GM19351 (cell line): ENCODE measurements at regions not wholly inside any gene's neighbourhood (a gene's known extent, or its start where the extent isn't known, plus 50 kb on each side); places are given as distances from the start of the nearest gene placed in this dataset.
"Not testable (repeated sequence)": the region's sequence is repeated elsewhere in the genome, so short reads cannot be mapped to it uniquely, and the experiment has no call there.

Experiments used
- ATAC-seq: cut with Tn5 transposase; IDR thresholded peaks from one replicate; pipeline ENCODE4 v1.9.1; 2021; ENCODE audit warnings: mild to moderate bottlenecking, moderate library complexity; ENCODE audit not compliant: unreplicated experiment

DNA sequence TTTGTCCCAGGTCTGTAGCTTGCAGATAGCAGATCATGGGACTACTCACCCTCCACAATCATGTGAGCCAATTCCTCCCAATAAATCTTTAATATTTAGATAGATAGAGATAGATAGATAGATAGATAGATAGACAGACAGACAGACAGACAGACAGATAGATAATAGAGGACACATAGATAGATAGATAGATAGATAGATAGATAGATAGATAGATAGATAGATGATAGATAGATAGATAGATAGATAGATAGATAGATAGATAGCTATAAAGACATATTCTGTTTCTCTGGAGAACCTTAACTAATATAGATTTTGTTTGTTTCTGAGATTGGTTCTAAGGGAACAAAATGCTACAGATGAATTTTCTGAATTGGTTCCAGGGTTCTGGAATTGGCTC is 82.3 kb upstream of the PRDX6 start:
- not testable (repeated sequence) for ATAC-seq

DNA sequence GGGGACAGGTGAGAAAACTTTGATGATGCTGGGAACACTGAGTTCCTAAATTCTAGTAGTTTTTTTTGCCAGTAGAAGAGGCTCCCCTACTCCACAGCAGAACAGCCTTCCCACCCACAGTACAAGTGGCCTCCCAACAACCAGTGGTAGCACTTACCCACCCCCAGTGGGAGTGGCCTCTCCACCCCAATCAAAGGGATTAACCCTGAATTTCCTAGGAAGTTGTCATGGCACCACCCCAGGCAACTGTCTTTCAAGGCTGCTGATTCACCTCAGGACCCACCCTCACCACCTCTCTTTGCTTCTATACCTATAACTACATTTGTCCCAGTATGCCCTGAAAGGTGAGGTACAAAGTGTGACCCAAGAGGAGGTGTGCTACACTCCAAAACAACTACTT is 81.4 kb upstream of the PRDX6 start:
- no peak for ATAC-seq

DNA sequence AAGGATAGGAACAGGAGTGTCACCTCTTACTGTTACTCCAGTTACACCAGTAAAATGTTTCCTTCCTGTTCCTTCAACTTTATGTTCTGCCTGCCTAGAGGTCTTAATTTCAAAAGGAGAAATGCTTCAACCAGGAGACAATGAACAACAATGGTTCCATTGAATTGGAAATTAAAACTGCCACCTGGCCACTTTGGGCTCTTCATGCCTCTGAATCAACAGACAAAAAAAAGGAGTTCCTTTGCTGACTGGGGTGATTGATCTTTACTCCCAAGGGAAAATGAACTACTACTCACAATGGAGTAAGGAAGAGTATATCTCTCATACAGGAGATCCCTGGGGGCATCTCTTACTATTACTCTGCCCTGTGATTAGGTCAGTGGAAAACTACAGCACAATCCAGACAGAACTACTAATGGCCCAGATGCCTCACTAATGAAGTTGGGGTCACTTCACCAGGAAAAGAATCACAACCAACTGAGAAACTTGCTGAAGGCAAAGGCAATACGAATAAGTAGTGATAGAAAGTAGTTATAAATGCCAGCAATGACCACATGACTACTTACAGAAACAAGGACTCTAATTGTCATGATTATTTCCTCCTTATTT is 76.6 kb upstream of the PRDX6 start:
- ATAC-seq: no peak

DNA sequence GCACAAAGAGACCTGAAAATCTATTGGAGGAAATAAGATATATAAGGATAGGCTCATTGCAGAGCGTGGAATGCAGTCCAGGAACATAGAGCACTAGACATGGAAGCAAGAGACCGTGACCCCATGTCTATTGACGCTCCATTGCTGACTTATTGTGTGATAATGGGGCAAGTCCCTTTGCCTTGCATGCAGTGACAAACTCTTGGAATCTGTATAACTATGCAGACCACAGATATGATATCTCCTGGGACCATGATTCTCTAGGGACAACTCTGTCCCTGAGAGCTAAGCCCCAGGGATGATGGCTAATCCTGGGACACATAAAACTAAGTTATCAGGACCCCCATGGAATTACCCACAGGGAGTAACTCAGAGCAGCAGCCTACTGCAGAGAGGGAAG is 73.1 kb upstream of the PRDX6 start:
- ATAC-seq: no peak

DNA sequence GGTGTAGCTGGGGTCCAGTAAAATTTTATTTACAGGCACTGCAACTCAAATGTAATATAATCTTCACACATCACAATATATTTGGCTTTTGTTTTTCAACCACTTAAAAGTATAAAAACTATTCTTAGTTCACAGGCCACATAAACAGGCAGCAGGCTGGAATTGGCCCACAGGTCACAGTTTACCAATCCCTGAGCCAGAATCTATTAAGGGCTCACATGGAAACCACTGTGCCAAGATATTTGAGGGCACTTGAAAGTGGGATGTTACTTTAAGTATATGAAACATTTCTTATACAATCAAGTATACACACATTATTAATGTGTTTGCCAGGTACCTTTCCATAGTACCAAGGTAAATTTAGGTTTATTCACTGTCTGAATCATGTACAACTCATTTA is 71.9 kb upstream of the PRDX6 start:
- no peak for ATAC-seq

DNA sequence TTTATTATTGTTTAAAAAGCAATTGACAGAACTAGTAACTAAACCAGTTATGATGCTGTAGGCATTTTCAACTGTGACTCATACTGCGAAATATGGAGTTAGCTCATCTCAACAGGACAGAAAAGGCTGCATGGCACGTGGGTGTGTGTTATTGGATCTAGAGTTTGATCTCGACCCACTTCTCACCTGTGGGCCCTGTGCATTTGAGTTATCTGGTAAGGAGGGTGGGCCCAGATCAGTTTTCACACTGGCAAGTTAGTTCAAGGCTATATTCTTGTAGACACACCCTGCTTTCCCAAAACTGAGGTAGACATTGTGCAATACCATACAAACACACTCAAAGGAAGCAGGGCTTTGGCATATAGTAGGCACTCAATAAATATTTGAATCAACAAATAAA is 71.3 kb upstream of the PRDX6 start:
- ATAC-seq: no peak

DNA sequence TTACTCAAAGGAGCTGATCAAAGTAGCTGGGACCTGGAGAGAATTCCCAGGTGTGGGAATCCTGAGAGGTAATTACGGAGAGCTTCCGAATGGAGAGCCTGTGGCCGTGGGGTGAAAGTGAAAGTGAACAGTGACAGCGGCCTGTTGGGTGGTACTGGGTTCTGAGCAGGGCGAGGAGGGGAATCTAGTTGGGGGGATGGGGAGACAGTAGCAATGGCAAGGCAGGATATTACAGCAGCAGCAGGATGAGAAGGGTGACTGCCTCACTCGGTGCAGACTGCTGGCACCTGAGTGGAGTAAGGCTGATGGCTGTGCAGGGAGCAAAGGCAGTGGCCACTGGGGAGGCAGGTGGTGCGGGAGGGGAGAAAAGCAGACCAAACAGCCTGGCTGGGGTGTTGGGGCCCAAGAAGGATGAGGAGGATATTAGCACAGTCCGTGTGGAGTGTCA is 70.3 kb upstream of the PRDX6 start:
- ATAC-seq: no peak

DNA sequence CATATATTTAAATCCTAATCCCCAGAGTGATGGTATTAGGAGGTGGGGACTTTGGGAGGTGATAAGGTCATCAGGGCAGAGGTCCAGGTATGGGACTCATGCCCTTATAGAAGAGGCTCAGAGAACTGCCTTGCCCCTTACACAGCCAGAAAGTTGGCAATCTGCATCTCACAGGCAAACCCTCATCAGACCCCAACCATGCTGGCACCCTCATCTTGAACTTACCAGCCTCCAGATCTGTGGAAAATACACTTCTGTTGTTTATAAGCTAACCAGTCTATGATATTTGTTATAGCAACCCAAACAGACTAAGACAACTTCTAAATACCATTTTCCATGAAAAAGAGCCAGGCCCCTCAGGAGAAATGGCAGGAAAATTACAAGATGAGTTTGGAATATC is 69.3 kb upstream of the PRDX6 start:
- ATAC-seq: no peak

DNA sequence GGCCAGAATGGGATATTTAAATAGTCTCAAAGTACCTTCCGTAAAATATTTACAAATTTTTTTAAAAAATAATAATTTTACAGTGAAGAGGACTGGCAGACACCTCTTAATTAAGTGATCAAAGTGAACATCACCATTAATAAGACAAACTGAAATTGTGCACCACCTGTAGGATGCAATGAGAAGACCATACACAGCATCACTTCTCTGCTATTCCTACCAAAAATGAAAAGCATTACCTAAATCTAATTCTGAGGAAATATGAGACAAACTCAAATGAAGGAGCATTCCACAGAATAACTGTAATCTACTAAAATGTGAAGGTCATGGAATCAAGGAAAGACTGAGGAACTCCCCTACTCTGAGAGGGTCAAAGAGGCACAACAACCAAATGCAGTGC is 68.2 kb upstream of the PRDX6 start:
- ATAC-seq: no peak

DNA sequence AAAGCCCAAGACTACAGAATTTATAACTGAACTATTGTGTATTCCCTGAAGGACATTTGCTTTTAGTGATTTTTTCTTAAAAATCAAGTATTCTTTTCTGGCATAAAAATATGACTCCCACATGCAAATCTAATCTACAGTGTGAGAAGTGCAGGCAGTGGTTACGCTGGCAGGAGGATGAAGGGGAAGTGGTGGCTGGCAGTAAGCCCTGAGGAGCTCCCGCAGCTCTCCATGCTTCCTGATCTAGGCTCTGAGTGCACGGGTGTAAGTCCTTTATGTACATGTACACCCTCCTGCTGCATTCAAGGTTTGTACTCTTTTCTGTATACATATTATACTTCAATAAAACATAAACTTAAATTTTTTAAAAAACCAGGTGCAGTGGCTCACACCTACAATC is 67.5 kb upstream of the PRDX6 start:
- ATAC-seq: no peak

DNA sequence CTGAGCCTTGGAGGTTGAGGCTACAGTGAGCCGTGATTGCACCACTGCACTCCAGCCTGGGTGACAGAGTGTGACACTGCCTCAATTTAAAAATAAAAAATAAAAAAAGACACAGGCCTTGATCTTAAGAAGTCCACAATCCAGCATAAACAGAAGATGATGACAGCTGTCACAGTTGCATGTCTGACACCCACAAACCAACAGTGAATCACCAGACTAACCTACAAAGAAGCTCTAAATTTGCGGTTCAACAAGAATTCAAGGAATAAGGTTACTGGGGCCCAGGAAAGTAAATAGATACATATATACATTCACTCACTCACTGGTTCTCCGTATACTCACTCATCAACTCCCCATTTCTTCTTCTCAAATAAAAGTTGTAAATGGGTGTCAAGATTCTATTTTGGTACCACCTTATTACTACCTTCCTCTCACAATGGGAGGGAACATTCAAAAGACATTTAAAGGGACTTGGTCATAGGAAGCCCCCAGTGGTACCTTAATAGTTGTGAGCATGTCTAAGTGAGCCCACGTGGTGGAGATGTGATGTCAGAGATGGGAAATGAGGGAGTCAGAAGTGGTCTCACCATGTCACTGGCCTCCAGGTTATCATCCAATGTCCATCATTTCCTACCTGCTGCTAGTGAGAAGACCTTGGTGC is 66.9 kb upstream of the PRDX6 start:
- peak; percentile 10 for ATAC-seq

DNA sequence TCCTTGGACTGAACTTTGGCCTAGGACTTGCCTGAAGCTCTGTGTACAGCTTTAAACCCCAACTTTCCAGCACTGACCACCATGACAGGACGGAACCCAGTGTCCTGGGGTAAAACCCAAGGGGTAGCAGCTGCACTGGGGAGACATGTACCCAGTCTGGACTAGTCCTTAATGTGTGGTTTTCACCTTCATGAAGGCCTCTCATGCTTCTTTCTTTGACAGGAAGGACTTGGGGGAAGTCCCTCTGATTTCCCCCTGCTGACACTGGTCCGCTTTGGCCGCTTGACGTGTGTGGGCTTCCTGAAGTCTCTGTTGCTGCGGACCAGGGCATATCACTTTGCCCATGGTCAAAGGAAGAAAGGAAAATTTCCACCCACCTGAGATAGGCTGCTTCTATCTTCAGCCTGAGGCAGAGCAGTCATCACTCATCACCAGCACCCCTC is 66.3 kb upstream of the PRDX6 start:
- ATAC-seq: peak; percentile 55

DNA sequence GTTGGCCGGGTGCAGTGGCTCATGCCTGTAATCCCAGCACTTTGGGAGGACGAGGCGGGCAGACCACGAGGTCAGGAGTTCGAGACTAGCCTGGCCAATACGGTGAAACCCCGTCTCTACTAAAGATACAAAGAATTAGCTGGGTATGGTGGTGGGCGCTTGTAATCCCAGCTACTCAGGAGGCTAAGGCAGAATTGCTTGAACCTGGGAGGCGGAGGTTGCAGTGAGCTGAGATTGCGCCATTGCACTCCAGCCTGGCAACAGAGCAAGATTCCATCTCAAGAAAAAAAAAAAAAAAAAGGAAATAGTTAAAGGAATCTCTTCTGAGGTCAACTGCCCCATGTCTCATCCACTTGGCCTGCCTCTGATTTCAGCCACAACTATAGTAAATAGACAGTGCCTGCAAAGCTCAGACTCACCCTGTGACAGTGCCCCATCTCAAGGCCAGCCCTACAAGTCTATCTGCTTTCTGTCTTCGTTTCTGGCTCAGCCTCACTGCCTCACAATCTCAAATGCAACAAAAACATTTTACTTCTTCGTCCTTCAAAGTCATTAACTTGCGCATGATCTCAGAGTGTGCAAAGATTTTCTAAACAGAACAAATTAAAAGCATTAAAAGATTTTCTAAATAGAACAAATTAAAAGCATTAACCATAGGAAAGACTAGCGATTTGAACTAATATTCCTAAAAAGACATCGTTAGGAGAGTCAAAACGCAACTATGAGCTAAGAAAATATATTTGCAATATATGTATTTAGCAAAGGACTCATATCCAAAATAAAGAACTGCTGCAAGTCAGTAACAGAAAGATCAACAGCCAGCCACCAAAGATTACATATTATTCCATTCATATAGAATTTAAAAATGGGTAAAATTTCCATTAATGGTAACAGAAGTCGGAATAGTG is 65.0 kb upstream of the PRDX6 start:
- no peak for ATAC-seq

DNA sequence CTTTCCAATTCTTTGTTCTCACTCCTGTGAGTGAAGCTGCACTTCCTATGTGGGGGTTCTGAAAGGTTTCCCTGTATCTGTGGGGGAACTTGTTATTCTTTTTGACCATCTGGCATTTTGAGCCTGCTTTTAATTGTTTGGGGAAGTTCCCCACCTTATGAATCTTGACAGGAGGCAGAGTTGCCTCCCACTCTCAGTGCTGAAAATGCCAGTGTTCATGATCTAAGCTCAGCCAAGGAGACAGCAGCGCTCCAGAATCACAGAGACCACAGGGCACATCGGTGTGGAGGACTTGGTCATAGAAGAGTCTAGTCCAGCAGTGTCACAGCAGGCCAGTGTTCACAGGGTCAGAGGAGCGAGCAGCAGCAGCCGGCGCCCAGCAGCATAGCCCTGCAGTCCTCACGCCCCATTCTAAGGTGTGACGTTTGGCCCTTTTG is 63.8 kb upstream of the PRDX6 start:
- ATAC-seq: no peak

DNA sequence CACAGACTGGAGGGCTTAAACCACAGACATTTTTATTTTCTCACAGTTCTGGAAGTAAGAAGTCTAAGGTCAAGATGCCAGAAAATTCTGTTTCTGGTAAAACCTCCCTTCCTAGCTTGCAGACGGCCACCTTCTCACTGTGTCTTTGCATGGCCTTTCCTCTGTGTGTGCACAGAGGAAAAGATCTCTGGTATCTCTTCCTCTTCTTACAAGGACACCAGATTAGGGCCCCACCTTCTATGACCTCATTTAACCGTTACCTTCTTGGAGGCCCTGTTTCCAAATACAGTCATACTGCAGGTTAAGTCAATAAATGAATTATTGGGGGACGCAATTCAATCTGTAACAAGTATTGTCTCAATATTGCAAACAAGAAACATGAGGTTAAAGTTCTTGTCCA is 63.0 kb upstream of the PRDX6 start:
- peak; percentile 52 for ATAC-seq

DNA sequence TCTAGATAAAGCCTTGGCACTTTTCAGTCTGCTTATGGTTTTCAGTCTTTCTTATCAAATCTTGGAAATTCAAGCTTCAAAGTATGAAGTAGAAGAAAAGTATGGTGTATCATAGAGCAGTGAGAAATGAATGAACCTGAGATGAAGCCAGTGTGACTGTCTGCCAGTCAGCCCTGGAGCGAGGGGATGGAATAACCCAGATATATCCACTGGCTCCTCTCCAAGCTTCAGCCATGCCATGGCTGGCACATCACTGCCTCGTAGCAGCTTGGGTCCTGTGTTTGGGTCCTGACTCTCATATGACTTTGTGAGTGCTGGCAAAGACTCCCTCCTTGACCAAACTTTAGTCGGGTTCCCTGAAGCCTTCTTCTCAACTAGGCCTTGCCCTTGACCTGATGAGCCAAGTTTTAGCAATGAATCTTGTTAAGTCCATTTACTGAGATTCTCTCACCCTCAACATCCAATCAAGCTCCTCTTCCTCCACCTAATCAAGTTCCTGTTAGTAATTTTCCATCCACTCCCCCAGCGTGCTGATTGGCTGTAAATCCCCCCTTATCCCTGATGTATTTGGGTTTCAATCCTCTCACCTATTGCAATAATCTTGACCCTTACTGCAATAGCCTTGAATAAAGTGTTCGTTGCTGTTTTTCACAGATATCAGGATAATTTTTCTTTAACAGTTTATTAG is 62.5 kb upstream of the PRDX6 start:
- ATAC-seq: no peak

DNA sequence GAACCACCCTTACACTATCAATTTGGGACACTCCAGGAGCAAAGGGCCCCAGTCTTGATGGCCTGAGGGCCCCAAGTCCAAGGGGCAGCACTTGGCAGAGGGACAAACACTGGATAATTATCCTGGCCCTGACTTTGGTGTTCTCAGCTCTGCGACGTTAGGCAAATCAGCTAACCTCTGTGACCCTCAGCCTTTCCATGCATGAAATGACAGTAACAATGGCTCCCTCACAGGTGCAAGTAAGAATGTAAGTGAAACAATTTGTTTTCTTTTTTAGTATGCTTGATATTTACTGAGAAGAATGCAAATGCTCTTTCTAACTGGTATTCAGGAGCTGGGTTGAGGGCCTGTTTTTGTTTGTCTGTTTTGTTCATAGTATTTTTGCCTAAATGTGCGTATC is 61.6 kb upstream of the PRDX6 start:
- peak; percentile 36 for ATAC-seq

DNA sequence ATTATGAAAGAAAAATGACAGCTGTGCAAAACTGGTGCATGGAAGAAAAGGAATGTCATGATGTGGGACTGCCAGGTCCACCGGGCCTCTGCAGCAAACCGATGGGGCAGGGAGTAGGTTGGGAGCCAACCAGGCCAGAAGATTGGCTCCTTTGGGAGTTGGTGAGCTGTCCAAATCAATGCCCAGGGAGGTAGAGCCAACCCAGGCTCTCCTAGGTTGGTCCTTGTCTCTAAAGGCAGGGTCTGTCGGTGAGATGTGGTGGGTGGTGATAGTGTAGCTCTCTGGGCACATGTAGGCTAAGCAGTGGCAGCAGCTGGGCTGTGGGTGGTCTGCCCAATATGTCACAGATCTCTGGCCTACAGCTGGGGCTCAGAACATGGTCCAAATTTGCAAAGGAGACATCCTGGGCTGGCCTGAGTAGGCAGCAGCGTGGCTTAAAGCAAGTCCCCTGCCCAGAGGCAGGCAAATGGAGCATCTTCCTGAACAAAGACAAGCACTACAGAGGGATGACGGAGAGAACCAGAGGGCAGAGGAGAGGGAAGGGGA is 61.2 kb upstream of the PRDX6 start:
- no peak for ATAC-seq

DNA sequence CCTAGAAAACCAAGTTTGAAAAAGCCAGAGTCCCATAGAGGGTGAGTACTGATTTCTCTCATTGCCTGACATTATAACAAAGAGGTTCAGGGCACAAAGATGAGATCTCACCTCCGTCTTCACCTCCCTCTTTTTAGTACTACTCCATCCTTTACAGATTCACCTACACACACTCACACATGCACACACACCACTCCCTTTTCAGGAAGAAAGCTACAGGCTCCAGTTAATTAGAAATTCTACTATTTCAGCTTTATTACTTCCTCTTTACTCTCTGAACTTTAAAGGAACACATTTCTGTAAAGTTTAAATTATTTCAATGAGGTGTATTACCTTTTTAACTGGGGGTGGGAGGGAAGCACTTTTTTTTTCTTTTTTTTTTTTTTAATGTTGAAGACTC is 59.6 kb upstream of the PRDX6 start:
- no peak for ATAC-seq

DNA sequence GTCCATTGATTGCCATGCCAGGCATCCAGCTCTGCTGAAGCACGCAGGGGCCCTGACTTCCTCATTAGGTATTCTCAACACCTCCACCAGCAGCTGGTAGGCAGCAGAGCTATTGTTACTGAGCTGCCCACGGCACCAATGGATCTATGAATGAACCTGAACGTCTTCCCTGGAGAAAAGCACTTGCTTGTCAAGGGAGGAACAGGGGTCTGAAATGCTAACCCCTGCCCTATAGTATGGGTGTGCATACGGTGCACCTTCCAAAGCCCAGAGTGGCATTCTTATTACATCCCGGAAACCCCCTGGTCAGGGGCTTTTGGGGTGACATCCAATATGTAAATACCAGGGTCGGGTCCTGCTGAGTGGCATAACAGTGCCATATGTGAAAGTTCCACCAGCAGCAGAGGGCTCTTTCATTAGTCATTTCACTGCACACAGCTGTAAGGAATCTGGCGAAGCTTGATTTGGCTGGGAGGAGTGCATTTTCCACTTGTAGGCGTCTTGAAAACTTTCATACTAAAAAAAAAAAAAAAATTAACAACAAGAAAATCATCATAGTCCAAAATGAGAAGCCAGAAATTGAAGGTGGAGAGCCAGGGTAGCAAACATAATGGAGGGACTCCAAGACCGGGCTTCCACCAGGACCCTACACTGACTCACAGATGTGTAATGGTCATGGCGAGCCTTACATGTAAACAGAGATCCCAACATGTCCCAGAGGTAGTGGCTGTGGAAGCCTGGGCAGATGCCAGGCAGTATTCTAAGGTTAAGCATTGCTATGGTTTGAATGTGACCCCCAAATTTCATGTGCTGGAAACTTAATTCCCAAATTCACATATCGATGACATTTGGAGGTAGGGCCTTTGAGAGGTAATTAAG is 58.8 kb upstream of the PRDX6 start:
- ATAC-seq: no peak
